ENCODE measurements at regions not wholly inside any gene's neighbourhood (a gene's known extent, or its start where the extent isn't known, plus 50 kb on each side); places are given as distances from the start of the nearest gene placed in this dataset.

DNA sequence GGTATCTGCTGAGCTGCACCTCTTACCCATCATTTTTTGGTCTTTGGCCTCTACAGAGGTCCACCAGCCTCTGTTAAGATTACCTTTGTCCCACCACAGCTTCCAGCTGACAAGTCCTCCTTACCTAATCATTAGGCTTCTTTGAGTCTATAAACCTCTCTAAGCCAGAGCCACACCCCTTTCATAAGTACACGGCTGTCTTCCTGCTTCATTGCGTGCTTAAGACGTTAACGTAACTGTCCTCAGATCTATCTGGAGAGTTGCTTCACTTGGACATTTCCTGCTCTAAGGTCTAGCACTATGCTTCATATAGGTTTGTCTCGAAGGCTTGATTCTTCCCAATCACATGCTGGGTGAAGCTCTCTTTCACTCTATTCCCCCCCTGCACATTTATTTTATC lies 71.0 kb upstream of the CACHD1 start (continued):
- TF ChIP-seq ZSCAN4 (tag by site-specific recombination; IDR thresholded peaks at IDR 0.05) = no peak
- TF ChIP-seq HOXD13 (CRISPR knock-in tag; IDR thresholded peaks at IDR 0.05; ENCODE audit: borderline replicate concordance) = no peak
- no peak for TF ChIP-seq ZBTB7A (tag by site-specific recombination; IDR thresholded peaks at IDR 0.05; ENCODE audit: low read depth)
- TF ChIP-seq KLF16 (tag by site-specific recombination; IDR thresholded peaks at IDR 0.05) = no peak
- no peak for TF ChIP-seq ZSCAN30 (tag by site-specific recombination; IDR thresholded peaks at IDR 0.05)
- TF ChIP-seq ZNF624 (tag by site-specific recombination; IDR thresholded peaks at IDR 0.05) = no peak
- TF ChIP-seq, protein P1, sequence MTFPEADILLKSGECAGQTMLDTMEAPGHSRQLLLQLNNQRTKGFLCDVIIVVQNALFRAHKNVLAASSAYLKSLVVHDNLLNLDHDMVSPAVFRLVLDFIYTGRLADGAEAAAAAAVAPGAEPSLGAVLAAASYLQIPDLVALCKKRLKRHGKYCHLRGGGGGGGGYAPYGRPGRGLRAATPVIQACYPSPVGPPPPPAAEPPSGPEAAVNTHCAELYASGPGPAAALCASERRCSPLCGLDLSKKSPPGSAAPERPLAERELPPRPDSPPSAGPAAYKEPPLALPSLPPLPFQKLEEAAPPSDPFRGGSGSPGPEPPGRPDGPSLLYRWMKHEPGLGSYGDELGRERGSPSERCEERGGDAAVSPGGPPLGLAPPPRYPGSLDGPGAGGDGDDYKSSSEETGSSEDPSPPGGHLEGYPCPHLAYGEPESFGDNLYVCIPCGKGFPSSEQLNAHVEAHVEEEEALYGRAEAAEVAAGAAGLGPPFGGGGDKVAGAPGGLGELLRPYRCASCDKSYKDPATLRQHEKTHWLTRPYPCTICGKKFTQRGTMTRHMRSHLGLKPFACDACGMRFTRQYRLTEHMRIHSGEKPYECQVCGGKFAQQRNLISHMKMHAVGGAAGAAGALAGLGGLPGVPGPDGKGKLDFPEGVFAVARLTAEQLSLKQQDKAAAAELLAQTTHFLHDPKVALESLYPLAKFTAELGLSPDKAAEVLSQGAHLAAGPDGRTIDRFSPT (tag by site-specific recombination; IDR thresholded peaks at IDR 0.05) = no peak

DNA sequence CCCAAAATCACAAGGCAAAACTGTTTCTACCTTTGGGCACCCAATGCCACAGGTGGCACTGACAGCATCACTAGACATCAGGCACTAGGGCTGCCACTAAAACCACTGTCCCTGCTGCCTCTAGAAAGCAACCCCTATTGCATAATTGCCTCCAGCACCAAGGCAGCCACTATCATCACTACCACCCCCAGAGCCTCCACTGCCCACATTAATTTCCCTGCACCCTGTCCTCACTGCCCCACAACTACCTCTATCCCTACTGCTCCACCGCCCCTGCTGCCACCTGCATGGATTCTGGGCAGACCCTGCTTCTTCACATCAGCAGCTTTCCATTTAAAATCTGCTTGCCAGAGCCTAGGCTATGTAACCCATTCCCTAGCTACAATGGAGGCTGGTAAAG lies 68.6 kb upstream of the CACHD1 start:
- H3K4me3 ChIP-seq (ENCODE audit: low read depth, low read length) = no peak overlapping the region
- ChIA-PET CTCF (no interaction called here), POLR2A (no interaction called here)
- H3K36me3 ChIP-seq (ENCODE audit: control insufficient read depth in 2 of 2, insufficient read depth in 1 of 2, low read length in 2 of 2) = no peaks in the 10 kb centered on the region
- no peak overlapping the region for H3K27ac ChIP-seq (ENCODE audit: extremely low read depth, low read depth, low read length)
- H3K4me1 ChIP-seq (ENCODE audit: control insufficient read depth, insufficient read depth, low read length) = no peaks in the 10 kb centered on the region
- H3K9me3 ChIP-seq (ENCODE audit: control insufficient read depth, insufficient read depth, low read depth, low read length) = no peaks in the 10 kb centered on the region
- TF ChIP-seq SP7 (tag by site-specific recombination; IDR thresholded peaks at IDR 0.05) = no peak
- no peak for TF ChIP-seq KLF17 (tag by site-specific recombination; IDR thresholded peaks at IDR 0.05)
- no peak for TF ChIP-seq GLI4 (tag by site-specific recombination; IDR thresholded peaks at IDR 0.05)
- no peak for TF ChIP-seq ZBTB21 (tag by site-specific recombination; IDR thresholded peaks at IDR 0.05)
- no peak for TF ChIP-seq ZNF433 (tag by site-specific recombination; IDR thresholded peaks at IDR 0.05; ENCODE audit: low read depth)
- no peak for TF ChIP-seq ZBTB48 (tag by site-specific recombination; IDR thresholded peaks at IDR 0.05)
- peak; percentile 69 for TF ChIP-seq ZFHX2 (tag by site-specific recombination; conservative IDR thresholded peaks at IDR 0.05)
- no peak for TF ChIP-seq ZBTB11 (tag by site-specific recombination; conservative IDR thresholded peaks at IDR 0.05; ENCODE audit: low read depth)
- TF ChIP-seq ZNF140 (tag by site-specific recombination; IDR thresholded peaks at IDR 0.05) = no peak
- TF ChIP-seq, protein P2, sequence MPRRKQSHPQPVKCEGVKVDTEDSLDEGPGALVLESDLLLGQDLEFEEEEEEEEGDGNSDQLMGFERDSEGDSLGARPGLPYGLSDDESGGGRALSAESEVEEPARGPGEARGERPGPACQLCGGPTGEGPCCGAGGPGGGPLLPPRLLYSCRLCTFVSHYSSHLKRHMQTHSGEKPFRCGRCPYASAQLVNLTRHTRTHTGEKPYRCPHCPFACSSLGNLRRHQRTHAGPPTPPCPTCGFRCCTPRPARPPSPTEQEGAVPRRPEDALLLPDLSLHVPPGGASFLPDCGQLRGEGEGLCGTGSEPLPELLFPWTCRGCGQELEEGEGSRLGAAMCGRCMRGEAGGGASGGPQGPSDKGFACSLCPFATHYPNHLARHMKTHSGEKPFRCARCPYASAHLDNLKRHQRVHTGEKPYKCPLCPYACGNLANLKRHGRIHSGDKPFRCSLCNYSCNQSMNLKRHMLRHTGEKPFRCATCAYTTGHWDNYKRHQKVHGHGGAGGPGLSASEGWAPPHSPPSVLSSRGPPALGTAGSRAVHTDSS (tag by site-specific recombination; IDR thresholded peaks at IDR 0.05) = no peak
- no peak for TF ChIP-seq ZNF292 (tag by site-specific recombination; IDR thresholded peaks at IDR 0.05; ENCODE audit: borderline replicate concordance, low read depth)
- TF ChIP-seq SCRT1 (tag by site-specific recombination; IDR thresholded peaks at IDR 0.05; ENCODE audit: borderline replicate concordance) = peak; percentile 31; the same call in 1 of the 2 replicates
- TF ChIP-seq, protein P3, sequence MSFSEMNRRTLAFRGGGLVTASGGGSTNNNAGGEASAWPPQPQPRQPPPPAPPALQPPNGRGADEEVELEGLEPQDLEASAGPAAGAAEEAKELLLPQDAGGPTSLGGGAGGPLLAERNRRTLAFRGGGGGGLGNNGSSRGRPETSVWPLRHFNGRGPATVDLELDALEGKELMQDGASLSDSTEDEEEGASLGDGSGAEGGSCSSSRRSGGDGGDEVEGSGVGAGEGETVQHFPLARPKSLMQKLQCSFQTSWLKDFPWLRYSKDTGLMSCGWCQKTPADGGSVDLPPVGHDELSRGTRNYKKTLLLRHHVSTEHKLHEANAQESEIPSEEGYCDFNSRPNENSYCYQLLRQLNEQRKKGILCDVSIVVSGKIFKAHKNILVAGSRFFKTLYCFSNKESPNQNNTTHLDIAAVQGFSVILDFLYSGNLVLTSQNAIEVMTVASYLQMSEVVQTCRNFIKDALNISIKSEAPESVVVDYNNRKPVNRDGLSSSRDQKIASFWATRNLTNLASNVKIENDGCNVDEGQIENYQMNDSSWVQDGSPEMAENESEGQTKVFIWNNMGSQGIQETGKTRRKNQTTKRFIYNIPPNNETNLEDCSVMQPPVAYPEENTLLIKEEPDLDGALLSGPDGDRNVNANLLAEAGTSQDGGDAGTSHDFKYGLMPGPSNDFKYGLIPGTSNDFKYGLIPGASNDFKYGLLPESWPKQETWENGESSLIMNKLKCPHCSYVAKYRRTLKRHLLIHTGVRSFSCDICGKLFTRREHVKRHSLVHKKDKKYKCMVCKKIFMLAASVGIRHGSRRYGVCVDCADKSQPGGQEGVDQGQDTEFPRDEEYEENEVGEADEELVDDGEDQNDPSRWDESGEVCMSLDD (tag by site-specific recombination; IDR thresholded peaks at IDR 0.05) = no peak
- TF ChIP-seq, protein P4, sequence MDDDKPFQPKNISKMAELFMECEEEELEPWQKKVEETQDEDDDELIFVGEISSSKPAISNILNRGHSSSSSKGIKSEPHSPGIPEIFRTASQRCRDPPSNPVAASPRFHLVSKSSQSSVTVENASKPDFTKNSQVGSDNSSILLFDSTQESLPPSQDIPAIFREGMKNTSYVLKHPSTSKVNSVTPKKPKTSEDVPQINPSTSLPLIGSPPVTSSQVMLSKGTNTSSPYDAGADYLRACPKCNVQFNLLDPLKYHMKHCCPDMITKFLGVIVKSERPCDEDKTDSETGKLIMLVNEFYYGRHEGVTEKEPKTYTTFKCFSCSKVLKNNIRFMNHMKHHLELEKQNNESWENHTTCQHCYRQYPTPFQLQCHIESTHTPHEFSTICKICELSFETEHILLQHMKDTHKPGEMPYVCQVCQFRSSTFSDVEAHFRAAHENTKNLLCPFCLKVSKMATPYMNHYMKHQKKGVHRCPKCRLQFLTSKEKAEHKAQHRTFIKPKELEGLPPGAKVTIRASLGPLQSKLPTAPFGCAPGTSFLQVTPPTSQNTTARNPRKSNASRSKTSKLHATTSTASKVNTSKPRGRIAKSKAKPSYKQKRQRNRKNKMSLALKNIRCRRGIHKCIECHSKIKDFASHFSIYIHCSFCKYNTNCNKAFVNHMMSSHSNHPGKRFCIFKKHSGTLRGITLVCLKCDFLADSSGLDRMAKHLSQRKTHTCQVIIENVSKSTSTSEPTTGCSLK (tag by site-specific recombination; IDR thresholded peaks at IDR 0.05) = no peak
- TF ChIP-seq ZBTB8A (tag by site-specific recombination; IDR thresholded peaks at IDR 0.05) = no peak
- TF ChIP-seq ZNF266 (tag by site-specific recombination; IDR thresholded peaks at IDR 0.05; ENCODE audit: low read depth) = no peak

Data from HEK293 (cell line).